BLaER1 (cell line): ENCODE measurements at regions not wholly inside any gene's neighbourhood (a gene's known extent, or its start where the extent isn't known, plus 50 kb on each side); places are given as distances from the start of the nearest gene placed in this dataset.

Experiments
- H3K27ac ChIP-seq: shearing (Covaris generic); formaldehyde crosslinking; 2 replicates; pipeline ENCODE4 v1.8.1; 2022
- H3K27me3 ChIP-seq: shearing (Covaris generic); formaldehyde crosslinking; 2 replicates; pipeline ENCODE4 v1.8.1; 2022
- H3K36me3 ChIP-seq: shearing (Covaris generic); formaldehyde crosslinking; 2 replicates; pipeline ENCODE4 v1.8.1; 2022
- H3K4me1 ChIP-seq: shearing (Covaris generic); formaldehyde crosslinking; 2 replicates; pipeline ENCODE4 v1.8.1; 2022
- H3K4me2 ChIP-seq: shearing (Covaris generic); formaldehyde crosslinking; 2 replicates; pipeline ENCODE4 v1.8.1; 2022
- H3K4me3 ChIP-seq: shearing (Covaris generic); formaldehyde crosslinking; 2 replicates; pipeline ENCODE4 v1.8.1; 2022
- H3K9ac ChIP-seq: shearing (Covaris generic); formaldehyde crosslinking; 2 replicates; pipeline ENCODE4 v1.8.1; 2022
- H3K9me3 ChIP-seq: shearing (Covaris generic); formaldehyde crosslinking; 2 replicates; pipeline ENCODE4 v1.8.1; 2022
- H4K20me1 ChIP-seq: shearing (Covaris generic); formaldehyde crosslinking; 2 replicates; pipeline ENCODE4 v1.8.1; 2022
- Cebpa-rat ChIP-seq: shearing (Covaris generic); IDR thresholded peaks from 2 replicates; pipeline ENCODE4 v1.8.1; 2022

GRCh38 chr20:57919049-57919448 lies 209.2 kb upstream of the PMEPA1 start:
- no peaks in the 10 kb centered on the region for H3K27me3 ChIP-seq
- no peak overlapping the region for H3K4me2 ChIP-seq
- H3K4me1 ChIP-seq, result no peaks in the 10 kb centered on the region
- no peak for TF ChIP-seq Cebpa-rat
- no peak overlapping the region for H3K9ac ChIP-seq
- H3K4me3 ChIP-seq, result no peak overlapping the region
- H3K27ac ChIP-seq, result no peak overlapping the region
- H4K20me1 ChIP-seq, result no peaks in the 10 kb centered on the region
- no peaks in the 10 kb centered on the region for H3K36me3 ChIP-seq
- no peaks in the 10 kb centered on the region; the same call in 1 of the 2 replicates for H3K9me3 ChIP-seq

- Histone ChIP-seq H3K4me1 (no peaks in the 10 kb centered on the region), H3K4me2 (no peak overlapping the region), H4K20me1 (no peaks in the 10 kb centered on the region), H3K9me3 (no peaks in the 10 kb centered on the region; the same call in 1 of the 2 replicates), H3K9ac (no peak overlapping the region), H3K36me3 (no peaks in the 10 kb centered on the region), H3K27ac (no peak overlapping the region), H3K4me3 (no peak overlapping the region), H3K27me3 (no peaks in the 10 kb centered on the region)
- no peak for TF ChIP-seq Cebpa-rat
Observed at GRCh38 chr20:57918551-57918950, 208.7 kb upstream of the PMEPA1 start.

GRCh38 chr20:57914205-57914604 lies 204.4 kb upstream of the PMEPA1 start:
- Histone ChIP-seq H3K4me1 (no peaks in the 10 kb centered on the region; the same call in 1 of the 2 replicates), H3K9me3 (no peaks in the 10 kb centered on the region; the same call in 1 of the 2 replicates), H3K27ac (no peak overlapping the region), H3K9ac (no peak overlapping the region), H3K4me3 (no peak overlapping the region), H3K4me2 (no peak overlapping the region), H3K36me3 (no peaks in the 10 kb centered on the region), H4K20me1 (no peaks in the 10 kb centered on the region), H3K27me3 (no peaks in the 10 kb centered on the region)
- TF ChIP-seq Cebpa-rat, result no peak

- H3K9ac ChIP-seq, result no peak overlapping the region
- TF ChIP-seq Cebpa-rat, result no peak
- no peak overlapping the region for H3K4me3 ChIP-seq
- H3K4me2 ChIP-seq, result no peak overlapping the region
- no peaks in the 10 kb centered on the region; the same call in 1 of the 2 replicates for H3K9me3 ChIP-seq
- no peaks in the 10 kb centered on the region; the same call in 1 of the 2 replicates for H3K4me1 ChIP-seq
- H3K27me3 ChIP-seq, result no peaks in the 10 kb centered on the region
- H4K20me1 ChIP-seq, result no peaks in the 10 kb centered on the region
- no peaks in the 10 kb centered on the region for H3K36me3 ChIP-seq
- no peak overlapping the region for H3K27ac ChIP-seq
Observed at GRCh38 chr20:57913156-57913930, 203.5 kb upstream of the PMEPA1 start.

- Histone ChIP-seq H3K36me3 (no peaks in the 10 kb centered on the region), H3K9me3 (no peaks in the 10 kb centered on the region; the same call in 1 of the 2 replicates), H3K4me1 (no peaks in the 10 kb centered on the region; the same call in 1 of the 2 replicates), H3K4me3 (no peak overlapping the region), H3K4me2 (no peak overlapping the region), H3K27me3 (no peaks in the 10 kb centered on the region), H3K9ac (no peak overlapping the region), H4K20me1 (no peaks in the 10 kb centered on the region), H3K27ac (no peak overlapping the region)
- TF ChIP-seq Cebpa-rat, result no peak
Observed at GRCh38 chr20:57912227-57912582, 202.4 kb upstream of the PMEPA1 start.

- Histone ChIP-seq H3K4me3 (no peak overlapping the region), H3K4me2 (no peak overlapping the region), H3K27me3 (no peaks in the 10 kb centered on the region), H3K9ac (no peak overlapping the region), H3K4me1 (no peaks in the 10 kb centered on the region; the same call in 1 of the 2 replicates), H4K20me1 (no peaks in the 10 kb centered on the region), H3K27ac (no peak overlapping the region), H3K36me3 (no peaks in the 10 kb centered on the region), H3K9me3 (no peaks in the 10 kb centered on the region; the same call in 1 of the 2 replicates)
- TF ChIP-seq Cebpa-rat, result no peak
Observed at GRCh38 chr20:57911512-57912226, 201.9 kb upstream of the PMEPA1 start.

- TF ChIP-seq Cebpa-rat, result no peak
- Histone ChIP-seq H3K9me3 (no peaks in the 10 kb centered on the region), H4K20me1 (no peaks in the 10 kb centered on the region), H3K36me3 (no peaks in the 10 kb centered on the region), H3K27ac (no peak overlapping the region), H3K9ac (no peak overlapping the region), H3K27me3 (no peaks in the 10 kb centered on the region), H3K4me2 (no peak overlapping the region), H3K4me3 (no peak overlapping the region), H3K4me1 (no peaks in the 10 kb centered on the region; the same call in 1 of the 2 replicates)
Observed at GRCh38 chr20:57910716-57911115, 200.9 kb upstream of the PMEPA1 start.

- Histone ChIP-seq H3K4me2 (no peak overlapping the region; the same call in 1 of the 2 replicates), H4K20me1 (no peaks in the 10 kb centered on the region), H3K4me1 (peaks cover under 1% of the 10 kb centered on the region; the same call in 1 of the 2 replicates), H3K36me3 (no peaks in the 10 kb centered on the region), H3K27ac (no peak overlapping the region), H3K27me3 (no peaks in the 10 kb centered on the region), H3K4me3 (no peak overlapping the region), H3K9ac (no peak overlapping the region), H3K9me3 (no peaks in the 10 kb centered on the region)
- TF ChIP-seq Cebpa-rat, result no peak
Observed at GRCh38 chr20:57909763-57910331, 200.0 kb upstream of the PMEPA1 start.

- Histone ChIP-seq H3K36me3 (no peaks in the 10 kb centered on the region), H3K27ac (no peak overlapping the region), H3K9me3 (no peaks in the 10 kb centered on the region), H4K20me1 (no peaks in the 10 kb centered on the region), H3K4me3 (no peak overlapping the region), H3K4me2 (no peak overlapping the region), H3K9ac (no peak overlapping the region), H3K27me3 (no peaks in the 10 kb centered on the region), H3K4me1 (peaks cover 10% of the 10 kb centered on the region; the same call in 1 of the 2 replicates)
- TF ChIP-seq Cebpa-rat, result no peak
Observed at GRCh38 chr20:57908704-57909630, 199.2 kb upstream of the PMEPA1 start.
